ENCODE measurements at regions not wholly inside any gene's neighbourhood (a gene's known extent, or its start where the extent isn't known, plus 50 kb on each side); places are given as distances from the start of the nearest gene placed in this dataset.
A peak's percentile ranks its signal among the peaks of the same experiment; 100 is the strongest.
"Not testable (repeated sequence)": the region's sequence is repeated elsewhere in the genome, so short reads cannot be mapped to it uniquely, and the experiment has no call there.

DNA sequence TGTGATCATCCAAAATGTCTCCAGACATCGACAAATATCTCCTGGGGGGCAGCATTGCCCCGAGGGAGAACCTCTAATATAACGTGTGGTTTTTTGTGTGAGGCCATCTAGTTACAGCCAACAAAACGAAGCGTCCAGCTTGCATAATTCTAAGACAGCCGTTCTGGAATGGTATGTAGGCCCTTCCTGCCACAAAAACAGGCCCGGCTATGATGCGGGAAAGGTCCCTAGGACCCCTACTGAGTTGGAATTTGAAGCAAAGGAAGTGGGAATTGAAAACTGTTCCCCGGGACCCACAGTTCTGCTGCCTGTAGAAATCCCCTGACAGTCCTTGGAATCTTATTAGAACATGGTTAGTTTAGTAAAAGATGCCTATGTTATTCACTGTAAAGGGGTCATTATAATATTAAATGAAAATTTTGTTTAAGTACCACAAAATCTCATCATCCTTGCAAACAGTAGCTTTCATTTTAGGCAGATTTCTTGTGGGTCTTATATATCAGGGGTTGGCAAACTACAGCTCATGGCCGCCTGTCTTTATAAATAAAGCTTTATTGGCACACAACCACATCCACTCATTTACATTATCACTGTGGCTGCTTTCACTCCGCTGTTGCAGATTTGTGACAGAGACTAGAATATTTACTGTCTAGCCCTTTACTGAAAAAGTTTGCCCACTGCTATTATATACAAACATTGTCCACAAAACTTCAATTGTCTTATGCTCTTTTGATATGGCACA, 70.7 kb downstream of the MSX2 start:
- DNase-seq (ENCODE audit: low spot score) = no peak

DNA sequence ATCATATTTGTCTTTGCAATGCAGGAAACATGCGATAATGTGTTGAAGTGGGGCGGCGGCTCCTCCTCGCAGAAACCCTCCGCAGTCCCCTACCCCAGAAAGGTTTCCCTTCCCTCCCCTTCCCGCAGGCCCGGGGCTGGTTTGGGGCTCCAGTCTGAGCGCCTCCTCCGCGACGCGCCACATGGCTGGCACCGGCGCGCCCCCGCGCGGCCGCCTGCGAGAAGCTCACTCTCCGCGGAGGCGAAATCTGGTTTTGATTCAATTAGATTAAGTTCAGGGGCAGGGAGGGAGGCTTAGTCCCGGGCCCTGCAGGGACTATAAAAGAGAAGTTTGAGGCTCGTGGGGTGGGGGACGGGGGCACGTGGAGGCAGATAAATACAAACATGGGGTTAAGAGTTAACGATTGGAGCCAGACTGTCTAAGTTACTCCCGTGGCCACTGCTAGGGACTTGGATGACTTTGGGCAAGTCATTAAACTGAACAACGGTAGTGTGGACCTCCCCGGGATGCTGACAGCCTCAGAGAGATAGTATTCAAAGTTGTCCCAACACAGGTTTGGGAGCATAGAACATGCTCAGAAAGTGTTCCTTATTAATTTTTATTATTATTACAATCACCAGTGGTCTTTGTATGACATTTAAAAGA, 69.4 kb downstream of the MSX2 start:
- DNase-seq (ENCODE audit: low spot score) = peak; percentile 52

DNA sequence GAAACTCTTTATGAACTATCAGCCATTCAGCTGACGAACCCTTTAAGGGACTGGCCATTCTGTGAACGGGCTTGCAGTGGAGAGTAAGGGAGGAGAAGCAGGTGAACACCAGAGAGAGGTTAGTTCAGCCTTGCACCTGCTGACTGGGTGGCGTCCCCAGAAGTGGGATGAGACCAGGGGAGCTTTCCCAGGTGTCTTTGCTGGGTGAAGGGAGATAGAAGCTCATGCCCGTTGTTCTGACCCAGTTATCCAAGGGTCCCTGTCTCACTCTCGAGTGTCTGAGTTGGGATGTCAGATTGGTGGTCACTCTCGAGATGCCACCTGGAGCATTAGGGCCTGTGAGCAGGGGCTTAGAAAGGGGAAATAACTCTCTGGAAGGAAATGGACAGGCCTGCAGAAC, 68.7 kb downstream of the MSX2 start:
- DNase-seq (ENCODE audit: low spot score) = no peak

DNA sequence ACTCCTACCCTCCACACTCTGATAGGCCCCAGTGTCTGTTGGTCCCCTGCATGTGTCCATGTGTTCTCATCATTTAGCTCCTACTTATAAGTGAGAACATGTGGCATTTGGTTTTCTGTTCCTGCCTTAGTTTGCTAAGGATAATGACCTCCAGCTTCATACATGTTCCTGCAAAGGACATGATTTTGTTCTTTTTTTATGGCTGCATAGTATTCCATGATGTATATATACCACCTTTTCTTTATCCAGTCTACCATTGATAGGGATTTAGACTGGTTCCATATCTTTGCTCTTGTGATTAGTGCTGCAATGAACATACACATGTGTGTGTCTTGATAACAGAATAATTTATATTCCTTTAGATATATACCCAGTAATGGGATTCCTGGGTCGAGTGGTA, 67.9 kb downstream of the MSX2 start:
- DNase-seq (ENCODE audit: low spot score) = not testable (repeated sequence)

DNA sequence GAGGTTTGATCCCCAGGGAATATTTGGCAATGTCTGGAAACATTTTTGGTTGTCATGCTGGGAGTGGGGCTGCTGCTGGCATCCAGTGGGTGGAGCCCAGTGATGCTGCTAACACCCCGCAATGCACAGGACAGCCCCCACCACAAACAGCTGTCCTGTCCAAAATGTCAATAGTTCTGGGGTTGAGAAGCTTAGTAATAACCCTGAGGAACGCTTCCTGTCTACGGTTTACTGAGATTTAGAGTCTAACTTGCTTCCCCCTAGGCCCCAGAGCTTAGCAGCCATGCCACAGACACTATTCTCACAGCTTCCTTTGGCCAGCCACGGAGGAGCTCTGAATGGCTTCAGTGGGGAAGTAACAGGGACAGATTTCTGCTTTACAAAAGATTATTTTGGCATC, 66.5 kb downstream of the MSX2 start:
- no peak for DNase-seq (ENCODE audit: low spot score)

DNA sequence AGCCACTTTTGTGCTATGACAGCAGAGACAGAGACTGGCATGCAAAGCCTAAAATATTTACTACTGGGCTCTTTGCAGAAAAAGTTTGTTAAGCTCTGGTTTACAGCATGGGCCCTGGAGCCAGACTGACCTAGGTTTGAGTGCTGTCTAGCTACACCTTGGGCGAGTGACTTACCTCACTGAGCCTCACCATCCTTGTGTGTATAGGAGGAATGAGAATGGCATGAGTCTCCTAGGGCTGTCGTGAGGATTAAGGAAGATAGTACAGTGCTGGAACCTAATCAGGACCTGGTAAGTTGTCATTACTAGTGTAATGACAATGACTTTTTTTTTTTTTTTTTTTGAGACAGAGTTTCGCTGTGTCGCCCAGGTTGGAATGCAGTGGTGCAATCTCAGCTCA, 65.2 kb downstream of the MSX2 start:
- DNase-seq (ENCODE audit: low spot score) = no peak

DNA sequence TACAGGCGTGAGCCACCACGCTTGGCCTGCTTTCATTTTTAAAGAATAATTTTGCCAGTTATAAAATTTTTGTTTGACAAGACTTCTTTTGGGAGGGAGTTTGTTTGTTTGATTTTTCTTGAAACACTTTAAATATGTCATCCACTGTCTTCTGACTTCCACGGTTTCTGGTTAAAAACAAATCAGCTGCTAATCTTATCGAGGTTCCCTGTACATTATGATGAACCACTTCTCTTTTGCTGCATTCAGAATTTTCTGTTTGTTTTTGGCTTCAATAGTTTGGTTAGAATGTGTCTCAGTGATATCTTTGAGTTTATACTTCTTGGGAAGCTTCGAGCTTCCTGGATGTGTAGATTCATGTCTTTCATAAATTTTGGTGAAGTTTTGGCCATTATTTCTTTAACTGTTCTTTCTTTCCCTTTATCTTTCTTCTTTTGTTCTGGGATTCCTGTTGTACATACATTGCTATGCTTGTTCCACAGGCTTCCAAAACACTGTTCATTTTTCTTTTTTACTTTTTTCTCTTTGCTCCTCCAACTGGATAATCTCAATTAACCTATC, 60.8 kb downstream of the MSX2 start:
- DNase-seq (ENCODE audit: low spot score) = no peak
